Esophagus muscularis mucosa (tissue), 4 donors: ENCODE measurements at regions not wholly inside any gene's neighbourhood (a gene's known extent, or its start where the extent isn't known, plus 50 kb on each side); places are given as distances from the start of the nearest gene placed in this dataset.

Experiments used
- EP300 ChIP-seq: sonication (generic); formaldehyde crosslinking; IDR thresholded peaks from one replicate; pipeline ENCODE4 v1.6.1; 2017; ENCODE audit warnings: antibody characterized with exemption
- POLR2A ChIP-seq: fragments of 450-650 bp; IDR thresholded peaks from one replicate; pipeline ENCODE4 v1.6.1; 2017; ENCODE audit warnings: antibody characterized with exemption, moderate library complexity, mild to moderate bottlenecking, low read depth
- POLR2AphosphoS5 ChIP-seq, 2 donors: sonication (generic); formaldehyde crosslinking; IDR thresholded peaks; one replicate each; pipeline ENCODE4 v1.6.1; 2017; ENCODE audit warnings: antibody characterized with exemption in 2 of 2
- TF ChIP-seq, protein P1 (sequence below), 3 experiments: fragments of 200-600 bp in 2 of 3; fragments of 450-650 bp in 1 of 3; sonication (generic) in 2 of 3; IDR thresholded peaks; one replicate each; pipeline ENCODE4 v1.5.1; 2017 to 2019; ENCODE audit warnings: antibody characterized with exemption in 3 of 3, mild to moderate bottlenecking in 2 of 3, moderate library complexity in 1 of 3

DNA sequence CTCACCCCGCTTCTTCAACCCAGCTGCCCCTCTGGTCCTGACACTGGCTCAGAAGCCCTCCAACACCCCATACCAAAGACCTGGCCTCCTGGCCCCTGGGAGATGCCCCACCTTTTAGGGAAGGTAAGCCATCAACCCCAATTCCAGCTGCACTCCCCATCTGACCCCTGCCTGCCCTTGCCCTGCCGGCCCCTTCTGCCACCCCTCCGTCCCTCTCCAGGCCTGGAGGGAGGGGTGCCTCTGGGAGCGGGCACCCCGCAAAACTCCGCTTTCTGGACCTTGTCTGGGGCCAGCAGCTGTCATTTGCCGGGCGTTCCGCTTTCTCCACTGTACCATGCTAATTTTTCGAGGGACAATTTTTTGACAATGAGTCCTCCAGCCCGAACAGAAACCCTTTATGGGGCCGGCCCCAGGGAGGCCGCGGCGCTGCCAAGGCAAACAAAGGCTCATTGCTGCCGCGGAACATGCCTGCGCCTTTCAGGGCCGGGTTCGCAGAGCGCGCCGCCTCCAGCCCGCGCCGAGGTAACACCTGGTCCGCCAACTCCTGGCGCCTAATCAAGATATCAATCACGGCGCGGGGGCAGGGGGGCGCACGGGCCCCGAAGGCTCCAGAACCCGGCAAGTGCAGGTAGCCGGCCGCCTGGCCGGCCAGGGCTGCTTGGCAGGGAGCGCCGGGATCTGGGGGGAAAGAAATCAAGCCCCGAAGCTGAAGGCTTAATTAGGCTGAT, 96.0 kb downstream of the INHBB start:
- TF ChIP-seq, protein P1, sequence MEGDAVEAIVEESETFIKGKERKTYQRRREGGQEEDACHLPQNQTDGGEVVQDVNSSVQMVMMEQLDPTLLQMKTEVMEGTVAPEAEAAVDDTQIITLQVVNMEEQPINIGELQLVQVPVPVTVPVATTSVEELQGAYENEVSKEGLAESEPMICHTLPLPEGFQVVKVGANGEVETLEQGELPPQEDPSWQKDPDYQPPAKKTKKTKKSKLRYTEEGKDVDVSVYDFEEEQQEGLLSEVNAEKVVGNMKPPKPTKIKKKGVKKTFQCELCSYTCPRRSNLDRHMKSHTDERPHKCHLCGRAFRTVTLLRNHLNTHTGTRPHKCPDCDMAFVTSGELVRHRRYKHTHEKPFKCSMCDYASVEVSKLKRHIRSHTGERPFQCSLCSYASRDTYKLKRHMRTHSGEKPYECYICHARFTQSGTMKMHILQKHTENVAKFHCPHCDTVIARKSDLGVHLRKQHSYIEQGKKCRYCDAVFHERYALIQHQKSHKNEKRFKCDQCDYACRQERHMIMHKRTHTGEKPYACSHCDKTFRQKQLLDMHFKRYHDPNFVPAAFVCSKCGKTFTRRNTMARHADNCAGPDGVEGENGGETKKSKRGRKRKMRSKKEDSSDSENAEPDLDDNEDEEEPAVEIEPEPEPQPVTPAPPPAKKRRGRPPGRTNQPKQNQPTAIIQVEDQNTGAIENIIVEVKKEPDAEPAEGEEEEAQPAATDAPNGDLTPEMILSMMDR (IDR thresholded peaks at IDR 0.05), result no peak
- TF ChIP-seq POLR2AphosphoS5 (IDR thresholded peaks at IDR 0.05) (no peak), POLR2A (no peak), EP300 (no peak)
